ENCODE measurements at regions not wholly inside any gene's neighbourhood (a gene's known extent, or its start where the extent isn't known, plus 50 kb on each side); places are given as distances from the start of the nearest gene placed in this dataset.
"Not testable (repeated sequence)": the region's sequence is repeated elsewhere in the genome, so short reads cannot be mapped to it uniquely, and the experiment has no call there.

- no peak overlapping the region for H3K27ac Mint-ChIP-seq
- H3K4me3 Mint-ChIP-seq, result no peak overlapping the region
These were observed 756.7 kb upstream of the SEMA6D start for GRCh38 chr15:46960581-46960980.

GRCh38 chr15:46961795-46962194 lies 755.5 kb upstream of the SEMA6D start:
- H3K36me3 Mint-ChIP-seq (ENCODE audit: low read depth), result no peaks in the 10 kb centered on the region
- peaks cover 4% of the 10 kb centered on the region for H3K9me3 Mint-ChIP-seq

More at GRCh38 chr15:46960581-46960980, 756.7 kb upstream of the SEMA6D start:
- H3K27me3 Mint-ChIP-seq, result no peaks in the 10 kb centered on the region
- H3K4me1 Mint-ChIP-seq (ENCODE audit: low read depth), result no peaks in the 10 kb centered on the region
- H3K9me3 Mint-ChIP-seq, result peaks cover under 1% of the 10 kb centered on the region
- H3K36me3 Mint-ChIP-seq (ENCODE audit: low read depth), result no peaks in the 10 kb centered on the region

GRCh38 chr15:46988055-46988454 lies 729.2 kb upstream of the SEMA6D start:
- not testable (repeated sequence) for H3K4me1 Mint-ChIP-seq (ENCODE audit: low read depth); H3K9me3 Mint-ChIP-seq; H3K27ac Mint-ChIP-seq; H3K4me3 Mint-ChIP-seq; H3K27me3 Mint-ChIP-seq; H3K36me3 Mint-ChIP-seq (ENCODE audit: low read depth)

More at GRCh38 chr15:46961795-46962194, 755.5 kb upstream of the SEMA6D start:
- H3K4me3 Mint-ChIP-seq, result no peak overlapping the region
- H3K27ac Mint-ChIP-seq, result no peak overlapping the region
- no peaks in the 10 kb centered on the region for H3K27me3 Mint-ChIP-seq
- no peaks in the 10 kb centered on the region for H3K4me1 Mint-ChIP-seq (ENCODE audit: low read depth)

- H3K9me3 Mint-ChIP-seq, result peaks cover 24% of the 10 kb centered on the region
- H3K27ac Mint-ChIP-seq, result no peak overlapping the region
- no peaks in the 10 kb centered on the region for H3K4me1 Mint-ChIP-seq (ENCODE audit: low read depth)
- no peak overlapping the region for H3K4me3 Mint-ChIP-seq
- H3K36me3 Mint-ChIP-seq (ENCODE audit: low read depth), result no peaks in the 10 kb centered on the region
- no peaks in the 10 kb centered on the region for H3K27me3 Mint-ChIP-seq
These were observed 720.9 kb upstream of the SEMA6D start for GRCh38 chr15:46996359-46996758.

- H3K27me3 Mint-ChIP-seq, result no peaks in the 10 kb centered on the region
- H3K36me3 Mint-ChIP-seq (ENCODE audit: low read depth), result no peaks in the 10 kb centered on the region
- H3K4me3 Mint-ChIP-seq, result no peak overlapping the region
These were observed 719.8 kb upstream of the SEMA6D start for GRCh38 chr15:46997501-46997900.

GRCh38 chr15:47003568-47003967 lies 713.7 kb upstream of the SEMA6D start:
- Mint-ChIP-seq H3K9me3 (peaks cover 19% of the 10 kb centered on the region), H3K4me3 (no peak overlapping the region), H3K36me3 (ENCODE audit: low read depth) (no peaks in the 10 kb centered on the region), H3K27ac (no peak overlapping the region), H3K4me1 (ENCODE audit: low read depth) (no peaks in the 10 kb centered on the region), H3K27me3 (no peaks in the 10 kb centered on the region)

More at GRCh38 chr15:46997501-46997900, 719.8 kb upstream of the SEMA6D start:
- Mint-ChIP-seq H3K4me1 (ENCODE audit: low read depth) (no peaks in the 10 kb centered on the region), H3K9me3 (peaks cover 24% of the 10 kb centered on the region), H3K27ac (no peak overlapping the region)

- no peaks in the 10 kb centered on the region for H3K27me3 Mint-ChIP-seq
- no peaks in the 10 kb centered on the region for H3K36me3 Mint-ChIP-seq (ENCODE audit: low read depth)
- no peak overlapping the region for H3K27ac Mint-ChIP-seq
- H3K9me3 Mint-ChIP-seq, result peaks cover 5% of the 10 kb centered on the region
- H3K4me3 Mint-ChIP-seq, result no peak overlapping the region
- no peaks in the 10 kb centered on the region for H3K4me1 Mint-ChIP-seq (ENCODE audit: low read depth)
These were observed 703.9 kb upstream of the SEMA6D start for GRCh38 chr15:47013446-47013845.

- H3K4me3 Mint-ChIP-seq, result no peak overlapping the region
- no peak overlapping the region for H3K27ac Mint-ChIP-seq
- H3K9me3 Mint-ChIP-seq, result peaks cover 16% of the 10 kb centered on the region
- H3K36me3 Mint-ChIP-seq (ENCODE audit: low read depth), result no peaks in the 10 kb centered on the region
- H3K27me3 Mint-ChIP-seq, result no peaks in the 10 kb centered on the region
- no peaks in the 10 kb centered on the region for H3K4me1 Mint-ChIP-seq (ENCODE audit: low read depth)
These were observed 689.9 kb upstream of the SEMA6D start for GRCh38 chr15:47027322-47027946.

GRCh38 chr15:47035475-47036406 lies 681.6 kb upstream of the SEMA6D start:
- Mint-ChIP-seq H3K4me3 (no peak overlapping the region), H3K9me3 (no peaks in the 10 kb centered on the region), H3K36me3 (ENCODE audit: low read depth) (no peaks in the 10 kb centered on the region), H3K27me3 (no peaks in the 10 kb centered on the region), H3K27ac (no peak overlapping the region), H3K4me1 (ENCODE audit: low read depth) (no peaks in the 10 kb centered on the region)

- no peaks in the 10 kb centered on the region for H3K36me3 Mint-ChIP-seq (ENCODE audit: low read depth)
- H3K4me3 Mint-ChIP-seq, result no peak overlapping the region
- H3K4me1 Mint-ChIP-seq (ENCODE audit: low read depth), result no peaks in the 10 kb centered on the region
- H3K27ac Mint-ChIP-seq, result no peak overlapping the region
- no peaks in the 10 kb centered on the region for H3K27me3 Mint-ChIP-seq
- H3K9me3 Mint-ChIP-seq, result no peaks in the 10 kb centered on the region
These were observed 680.3 kb upstream of the SEMA6D start for GRCh38 chr15:47037003-47037402.

GRCh38 chr15:47039225-47039624 lies 678.1 kb upstream of the SEMA6D start:
- Mint-ChIP-seq H3K27ac (no peak overlapping the region), H3K9me3 (no peaks in the 10 kb centered on the region), H3K36me3 (ENCODE audit: low read depth) (no peaks in the 10 kb centered on the region), H3K4me3 (no peak overlapping the region), H3K4me1 (ENCODE audit: low read depth) (no peaks in the 10 kb centered on the region), H3K27me3 (no peaks in the 10 kb centered on the region)

- H3K4me3 Mint-ChIP-seq, result no peak overlapping the region
- H3K9me3 Mint-ChIP-seq, result no peaks in the 10 kb centered on the region
- H3K27ac Mint-ChIP-seq, result no peak overlapping the region
- H3K36me3 Mint-ChIP-seq (ENCODE audit: low read depth), result no peaks in the 10 kb centered on the region
- no peaks in the 10 kb centered on the region for H3K4me1 Mint-ChIP-seq (ENCODE audit: low read depth)
- no peaks in the 10 kb centered on the region for H3K27me3 Mint-ChIP-seq
These were observed 676.0 kb upstream of the SEMA6D start for GRCh38 chr15:47041301-47041700.

GRCh38 chr15:47047981-47048380 lies 669.3 kb upstream of the SEMA6D start:
- H3K36me3 Mint-ChIP-seq (ENCODE audit: low read depth); H3K27ac Mint-ChIP-seq; H3K4me3 Mint-ChIP-seq; H3K4me1 Mint-ChIP-seq (ENCODE audit: low read depth); H3K27me3 Mint-ChIP-seq: not testable (repeated sequence)
- H3K9me3 Mint-ChIP-seq, result peaks cover 18% of the 10 kb centered on the region

GRCh38 chr15:47066392-47066791 lies 650.9 kb upstream of the SEMA6D start:
- H3K9me3 Mint-ChIP-seq, result no peaks in the 10 kb centered on the region
- no peak overlapping the region for H3K4me3 Mint-ChIP-seq
- H3K27me3 Mint-ChIP-seq, result no peaks in the 10 kb centered on the region
- H3K4me1 Mint-ChIP-seq (ENCODE audit: low read depth), result no peaks in the 10 kb centered on the region
- no peak overlapping the region for H3K27ac Mint-ChIP-seq
- H3K36me3 Mint-ChIP-seq (ENCODE audit: low read depth), result no peaks in the 10 kb centered on the region

GRCh38 chr15:47077846-47078245 lies 639.5 kb upstream of the SEMA6D start:
- H3K27me3 Mint-ChIP-seq; H3K4me1 Mint-ChIP-seq (ENCODE audit: low read depth); H3K9me3 Mint-ChIP-seq; H3K36me3 Mint-ChIP-seq (ENCODE audit: low read depth); H3K4me3 Mint-ChIP-seq; H3K27ac Mint-ChIP-seq: not testable (repeated sequence)
